ENCODE measurements at regions not wholly inside any gene's neighbourhood (a gene's known extent, or its start where the extent isn't known, plus 50 kb on each side); places are given as distances from the start of the nearest gene placed in this dataset.

GRCh38 chr2:221997100-221997499 is 301.7 kb downstream of the PAX3 start:
- TF ChIP-seq, protein P1, sequence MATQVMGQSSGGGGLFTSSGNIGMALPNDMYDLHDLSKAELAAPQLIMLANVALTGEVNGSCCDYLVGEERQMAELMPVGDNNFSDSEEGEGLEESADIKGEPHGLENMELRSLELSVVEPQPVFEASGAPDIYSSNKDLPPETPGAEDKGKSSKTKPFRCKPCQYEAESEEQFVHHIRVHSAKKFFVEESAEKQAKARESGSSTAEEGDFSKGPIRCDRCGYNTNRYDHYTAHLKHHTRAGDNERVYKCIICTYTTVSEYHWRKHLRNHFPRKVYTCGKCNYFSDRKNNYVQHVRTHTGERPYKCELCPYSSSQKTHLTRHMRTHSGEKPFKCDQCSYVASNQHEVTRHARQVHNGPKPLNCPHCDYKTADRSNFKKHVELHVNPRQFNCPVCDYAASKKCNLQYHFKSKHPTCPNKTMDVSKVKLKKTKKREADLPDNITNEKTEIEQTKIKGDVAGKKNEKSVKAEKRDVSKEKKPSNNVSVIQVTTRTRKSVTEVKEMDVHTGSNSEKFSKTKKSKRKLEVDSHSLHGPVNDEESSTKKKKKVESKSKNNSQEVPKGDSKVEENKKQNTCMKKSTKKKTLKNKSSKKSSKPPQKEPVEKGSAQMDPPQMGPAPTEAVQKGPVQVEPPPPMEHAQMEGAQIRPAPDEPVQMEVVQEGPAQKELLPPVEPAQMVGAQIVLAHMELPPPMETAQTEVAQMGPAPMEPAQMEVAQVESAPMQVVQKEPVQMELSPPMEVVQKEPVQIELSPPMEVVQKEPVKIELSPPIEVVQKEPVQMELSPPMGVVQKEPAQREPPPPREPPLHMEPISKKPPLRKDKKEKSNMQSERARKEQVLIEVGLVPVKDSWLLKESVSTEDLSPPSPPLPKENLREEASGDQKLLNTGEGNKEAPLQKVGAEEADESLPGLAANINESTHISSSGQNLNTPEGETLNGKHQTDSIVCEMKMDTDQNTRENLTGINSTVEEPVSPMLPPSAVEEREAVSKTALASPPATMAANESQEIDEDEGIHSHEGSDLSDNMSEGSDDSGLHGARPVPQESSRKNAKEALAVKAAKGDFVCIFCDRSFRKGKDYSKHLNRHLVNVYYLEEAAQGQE (IDR thresholded peaks at IDR 0.05; ENCODE audit: low read depth) = no peak
- TF ChIP-seq MAX (IDR thresholded peaks at IDR 0.05) = no peak
- no peak for TF ChIP-seq TCF12 (IDR thresholded peaks at IDR 0.05; ENCODE audit: low read depth)
- TF ChIP-seq RAD21 (IDR thresholded peaks at IDR 0.05; ENCODE audit: low read depth) = no peak

Data from Ishikawa (cell line).